K562 (cell line): ENCODE measurements at regions not wholly inside any gene's neighbourhood (a gene's known extent, or its start where the extent isn't known, plus 50 kb on each side); places are given as distances from the start of the nearest gene placed in this dataset.
A peak's percentile ranks its signal among the peaks of the same experiment; 100 is the strongest.

Experiments
- ATAC-seq: fragments of 200-7000 bp; cut with Tn5 transposase; 3 replicates; pipeline ENCODE4 v1.9.1; 2020; ENCODE audit warnings: moderate library complexity
- BruUV-seq: library from RNA; stranded (reverse); fragments of 400-500 nt; replicated peaks from 2 replicates; lab custom pipeline; 2021; lab: Mats Ljungman, UMichigan
- CTCF ChIA-PET: fragments of 300-600 bp; formaldehyde crosslinking; extraction: SDS; loops from one replicate; lab custom pipeline; 2021; ENCODE audit warnings: low intra/inter-chr PET ratio; lab: Yijun Ruan, JAX
- POLR2A ChIA-PET: fragments of 300-600, 350-650 bp; sonication (Branson Sonifier 250); formaldehyde crosslinking; extraction: SDS; loops from one replicate; lab custom pipeline; 2021; ENCODE audit warnings: antibody characterized with exemption, inconsistent platforms; lab: Yijun Ruan, JAX
- DNase-seq, 4 experiments: peaks; one replicate each; pipeline versions ENCODE4 v3.0.0 to v3.0.0-alpha.2; 2011 to 2018; ENCODE audit warnings: low spot score in 3 of 4, mixed read lengths in 3 of 4; ENCODE audit errors: extremely low read depth in 1 of 4
- FAIRE-seq: peaks from 2 replicates; lab custom pipeline; 2011; peaks lifted over from hg19 to GRCh38; lab: Jason Lieb, UNC
- H2AFZ ChIP-seq: 2 replicates; pipeline ENCODE4 v1.6.0; 2011; ENCODE audit warnings: low read depth, low read length, control low read depth, inconsistent platforms
- H3K27ac ChIP-seq: fragments of 200-600 bp; 3 replicates; pipeline ENCODE4 v1.8.0; 2011; ENCODE audit warnings: low read depth, mild to moderate bottlenecking, control low read depth, inconsistent platforms, low read length, moderate library complexity, mixed read lengths; ENCODE audit errors: extremely low read depth
- H3K27me3 ChIP-seq, 2 experiments: fragments of 300-600 bp in 1 of 2; 2 replicates in 1 of 2; 3 replicates in 1 of 2; pipeline versions ENCODE4 v1.6.0 to v1.8.0; 2011; ENCODE audit warnings: inconsistent platforms in 2 of 2, low read length in 2 of 2, mild to moderate bottlenecking in 1 of 2, mixed read lengths in 1 of 2, moderate library complexity in 1 of 2; ENCODE audit not compliant: control insufficient read depth in 2 of 2, insufficient read depth in 2 of 2
- H3K36me3 ChIP-seq: fragments of 300-600 bp; 3 replicates; pipeline ENCODE4 v1.8.0; 2011; ENCODE audit warnings: mild to moderate bottlenecking, low read length, inconsistent platforms; ENCODE audit not compliant: control insufficient read depth, insufficient read depth
- H3K4me1 ChIP-seq, 2 experiments: fragments of 200-600 bp in 1 of 2; replicated peaks in 1 of 2; 2 replicates in 1 of 2; 3 replicates in 1 of 2; pipeline versions ENCODE4 v1.5.1 to v1.8.0; 2011; ENCODE audit warnings: inconsistent platforms in 2 of 2, low read length in 2 of 2, mild to moderate bottlenecking in 1 of 2, mixed read lengths in 1 of 2, moderate library complexity in 1 of 2; ENCODE audit not compliant: control insufficient read depth in 2 of 2, insufficient read depth in 2 of 2
- H3K4me2 ChIP-seq: 2 replicates; pipeline ENCODE4 v1.6.1; 2011; ENCODE audit warnings: low read length, control low read depth, inconsistent platforms, mixed read lengths; ENCODE audit not compliant: insufficient read depth
- H3K4me3 ChIP-seq: fragments of 200-600 bp; sonication (generic), shearing (Covaris generic); 2 replicates; pipeline ENCODE4 v1.5.1; 2016; ENCODE audit warnings: control low read depth, inconsistent platforms
- H3K79me2 ChIP-seq: fragments of 200-600 bp; 3 replicates; pipeline ENCODE4 v1.8.0; 2011; ENCODE audit warnings: low read length, inconsistent platforms; ENCODE audit not compliant: control insufficient read depth, insufficient read depth
- H3K9ac ChIP-seq, 2 experiments: 2 replicates each; pipeline versions ENCODE4 v1.6.0 to v1.6.1; 2011; ENCODE audit warnings: low read depth in 2 of 2, low read length in 2 of 2, control low read depth in 1 of 2, inconsistent platforms in 1 of 2, mild to moderate bottlenecking in 1 of 2, mixed read lengths in 1 of 2; ENCODE audit not compliant: insufficient read depth in 1 of 2
- H3K9me1 ChIP-seq: one replicate; pipeline ENCODE4 v1.6.0; 2011; ENCODE audit warnings: inconsistent platforms, mild to moderate bottlenecking, low read length, moderate library complexity; ENCODE audit not compliant: control insufficient read depth, insufficient read depth
- H3K9me3 ChIP-seq: replicated peaks from 2 replicates; pipeline ENCODE4 v1.5.1; 2011; ENCODE audit warnings: low read depth, low read length, inconsistent platforms; ENCODE audit not compliant: control insufficient read depth, insufficient read depth
- H4K20me1 ChIP-seq: replicated peaks from 2 replicates; pipeline ENCODE4 v1.6.1; 2011; ENCODE audit warnings: low read length, inconsistent platforms, mixed read lengths; ENCODE audit not compliant: control insufficient read depth, insufficient read depth
- CREBBP ChIP-seq: IDR thresholded peaks from one replicate; pipeline ENCODE4 v1.6.1; 2012; ENCODE audit warnings: low read depth, mild to moderate bottlenecking, control low read depth, inconsistent platforms, low read length
- FOXA3 ChIP-seq, 2 experiments: fragments of 450-650 bp in 1 of 2; sonication (generic) in 1 of 2; formaldehyde crosslinking; IDR thresholded peaks in 1 of 2; conservative IDR thresholded peaks in 1 of 2; 2 replicates each; pipeline versions ENCODE4 v1.4.0 to v1.8.0; 2020 to 2022; ENCODE audit warnings: mild to moderate bottlenecking in 2 of 2, missing genetic modification reagents in 1 of 2
- KAT7 ChIP-seq: sonication (generic); formaldehyde crosslinking; IDR thresholded peaks from 2 replicates; pipeline ENCODE4 v1.8.0; 2022; ENCODE audit warnings: missing genetic modification reagents, mild to moderate bottlenecking, borderline replicate concordance
- RERE ChIP-seq: sonication (generic); formaldehyde crosslinking; IDR thresholded peaks from 2 replicates; pipeline ENCODE4 v1.8.0; 2023; ENCODE audit warnings: missing genetic modification reagents, mild to moderate bottlenecking, borderline replicate concordance
- RREB1 ChIP-seq: fragments of 250-450 bp; sonication (Bioruptor Pico); IDR thresholded peaks from 2 replicates; pipeline ENCODE4 v1.4.0; 2020
- WGBS: fragments of 100-300 bp; shearing (Covaris generic); methylation state at CpG from one replicate; pipeline ENCODE4 v1.1.6; 2016; ENCODE audit warnings: low coverage, mixed read lengths; ENCODE audit not compliant: insufficient coverage; ENCODE audit errors: missing lambda C conversion rate; 5-methylcytosine and 5-hydroxymethylcytosine counted together
- in situ Hi-C: fragments of 300-500 bp; cut with MboI; formaldehyde crosslinking; loops from 4 replicates; pipeline ENCODE4 v1.15.0; 2018; ENCODE audit warnings: inconsistent platforms, mixed read lengths
- intact Hi-C: fragments of 100-400 bp; cut with micrococcal nuclease; formaldehyde crosslinking; loops from 2 replicates; pipeline ENCODE4 v1.14.2; 2022

GRCh38 chr4:79497001-79497400 is 89.0 kb upstream of the GK2 start:
- POLR2A ChIA-PET, result no interaction called here
- BruUV-seq, result no TSS peak

More at GRCh38 chr4:79497001-79497400, 89.0 kb upstream of the GK2 start:
- in situ Hi-C loops, result no loop called here
- Histone ChIP-seq H3K9me1 (no peaks in the 10 kb centered on the region), H2AFZ (0 out of 2 replicates have a peak overlapping the region, but pooled peaks have one; percentile 4), H3K27me3 (no peaks in the 10 kb centered on the region), H3K79me2 (no peaks in the 10 kb centered on the region), H4K20me1 (no peaks in the 10 kb centered on the region), H3K27ac (no peak overlapping the region), H3K4me3 (no peak overlapping the region), H3K4me2 (no peak overlapping the region), H3K36me3 (no peaks in the 10 kb centered on the region), H3K9me3 (no peaks in the 10 kb centered on the region), H3K4me1 (no peaks in the 10 kb centered on the region; a peak in 2 of 5 replicates), H3K9ac (no peak overlapping the region)
- CTCF ChIA-PET, result no interaction called here
- ATAC-seq, result no peak
- no peak for DNase-seq
- TF ChIP-seq RREB1 (CRISPR knock-in tag), result no peak
- no peak for TF ChIP-seq CREBBP
- TF ChIP-seq KAT7 (CRISPR knock-in tag), result no peak
- no peak for TF ChIP-seq FOXA3 (CRISPR knock-in tag; conservative IDR thresholded peaks at IDR 0.05 in 1 of 2, IDR thresholded peaks at IDR 0.05 in 1 of 2)
- no peak for TF ChIP-seq RERE (CRISPR knock-in tag)
- FAIRE-seq, result no peak
- 8% methylated on average over 1 of the region's 1 CpG for WGBS
- intact Hi-C loops, result no loop called here
